ENCODE measurements at regions not wholly inside any gene's neighbourhood (a gene's known extent, or its start where the extent isn't known, plus 50 kb on each side); places are given as distances from the start of the nearest gene placed in this dataset.

GRCh38 chr4:151573474-151573873 is 164.5 kb downstream of the FHIP1A start:
- H4K20me1 ChIP-seq (ENCODE audit: insufficient read depth): no peaks in the 10 kb centered on the region
- ATAC-seq (no peak), DNase-seq (ENCODE audit: low read depth, low spot score) (no peak)
- no peaks in the 10 kb centered on the region for H3K36me3 ChIP-seq (ENCODE audit: control insufficient read depth in 1 of 2, insufficient read depth in 2 of 2, low read length in 2 of 2)
- ChIA-PET POLR2A (interaction anchor here (1.2 kb wide), 1 partner anchor 10 kb away, joined by 4 read pairs; no protein-coding TSS in a partner anchor), RAD21 (ENCODE audit: low non-redundant PET in 1 of 2, low total read pairs in 2 of 2, uncharacterized antibody in 2 of 2, unreplicated experiment in 2 of 2) (no interaction called here), CTCF (no interaction called here)
- H3K4me1 ChIP-seq (ENCODE audit: control insufficient read depth in 1 of 2, insufficient read depth in 2 of 2, low read length in 2 of 2): peaks cover 0 to 5% of the 10 kb centered on the region in 2 experiments; a peak in 1 of 4 replicates
- intact Hi-C loops (cut with micrococcal nuclease): no loop called here
- no peak overlapping the region for H3K27ac ChIP-seq (ENCODE audit: low read depth, low read length)
- no peak for TF ChIP-seq ATF3 (IDR thresholded peaks at IDR 0.05)
- TF ChIP-seq TCF7L2 (IDR thresholded peaks at IDR 0.05; ENCODE audit: borderline replicate concordance, extremely low read depth, insufficient read depth, insufficient read length): no peak
- TF ChIP-seq ELF1 (IDR thresholded peaks at IDR 0.05; ENCODE audit: borderline replicate concordance, low read depth): no peak
- no peak for TF ChIP-seq EGR1 (IDR thresholded peaks at IDR 0.05; ENCODE audit: low read depth)
- TF ChIP-seq FOSL1 (IDR thresholded peaks at IDR 0.05; ENCODE audit: low read depth): no peak
- TF ChIP-seq SIN3A (IDR thresholded peaks at IDR 0.05; ENCODE audit: low read depth): no peak
- no peak for TF ChIP-seq SP1 (IDR thresholded peaks at IDR 0.05; ENCODE audit: low read depth)
- no peak for TF ChIP-seq JUND (IDR thresholded peaks at IDR 0.05)
- TF ChIP-seq CBX3 (IDR thresholded peaks at IDR 0.05; ENCODE audit: low read depth): no peak
- TF ChIP-seq EZH2 (IDR thresholded peaks at IDR 0.05): no peak
- H3K4me3 ChIP-seq (replicated peaks in 1 of 2; ENCODE audit: low read depth in 1 of 2, low read length in 2 of 2): no peak overlapping the region
- no peaks in the 10 kb centered on the region for H3K9me2 ChIP-seq (ENCODE audit: insufficient read depth)
- no peaks in the 10 kb centered on the region for H3K27me3 ChIP-seq (ENCODE audit: insufficient read depth, low read length)
- H3K4me2 ChIP-seq (ENCODE audit: low read length): no peak overlapping the region
- H3K79me2 ChIP-seq (ENCODE audit: insufficient read depth, low read length): no peaks in the 10 kb centered on the region
- no peak overlapping the region for H2AFZ ChIP-seq (ENCODE audit: low read depth, low read length, poor library complexity, severe bottlenecking)
- no peaks in the 10 kb centered on the region for H3K9me3 ChIP-seq (ENCODE audit: control insufficient read depth in 1 of 2, insufficient read depth in 1 of 2, low read depth in 1 of 2, low read length in 2 of 2)
- H3K9ac ChIP-seq (ENCODE audit: low read length): no peak overlapping the region
- BruUV-seq (replicated peaks): no TSS peak

GRCh38 chr4:151573945-151574344 is 165.0 kb downstream of the FHIP1A start:
- ChIA-PET CTCF (no interaction called here), RAD21 (ENCODE audit: low non-redundant PET in 1 of 2, low total read pairs in 2 of 2, uncharacterized antibody in 2 of 2, unreplicated experiment in 2 of 2) (no interaction called here), POLR2A (no interaction called here)
- H3K27ac ChIP-seq (ENCODE audit: low read depth, low read length): no peak overlapping the region
- H3K36me3 ChIP-seq (ENCODE audit: control insufficient read depth in 1 of 2, insufficient read depth in 2 of 2, low read length in 2 of 2): no peaks in the 10 kb centered on the region
- no TSS peak for BruUV-seq (replicated peaks)
- ATAC-seq (0 out of 2 replicates have a peak, but pooled peaks have one; percentile 40), DNase-seq (ENCODE audit: low read depth, low spot score) (no peak)
- H3K4me1 ChIP-seq (ENCODE audit: control insufficient read depth in 1 of 2, insufficient read depth in 2 of 2, low read length in 2 of 2): peaks cover 0 to 5% of the 10 kb centered on the region in 2 experiments; a peak in 1 of 4 replicates
- no peaks in the 10 kb centered on the region for H3K9me2 ChIP-seq (ENCODE audit: insufficient read depth)
- H3K9me3 ChIP-seq (ENCODE audit: control insufficient read depth in 1 of 2, insufficient read depth in 1 of 2, low read depth in 1 of 2, low read length in 2 of 2): no peaks in the 10 kb centered on the region
- H4K20me1 ChIP-seq (ENCODE audit: insufficient read depth): no peaks in the 10 kb centered on the region
- no peak overlapping the region for H3K4me3 ChIP-seq (replicated peaks in 1 of 2; ENCODE audit: low read depth in 1 of 2, low read length in 2 of 2)
- no peaks in the 10 kb centered on the region for H3K79me2 ChIP-seq (ENCODE audit: insufficient read depth, low read length)
- no peak overlapping the region for H3K4me2 ChIP-seq (ENCODE audit: low read length)
- H3K9ac ChIP-seq (ENCODE audit: low read length): no peak overlapping the region
- no peaks in the 10 kb centered on the region for H3K27me3 ChIP-seq (ENCODE audit: insufficient read depth, low read length)
- H2AFZ ChIP-seq (ENCODE audit: low read depth, low read length, poor library complexity, severe bottlenecking): no peak overlapping the region
- intact Hi-C loops (cut with micrococcal nuclease): no loop called here
- no peak for TF ChIP-seq CBX3 (IDR thresholded peaks at IDR 0.05; ENCODE audit: low read depth)
- no peak for TF ChIP-seq SIN3A (IDR thresholded peaks at IDR 0.05; ENCODE audit: low read depth)
- no peak for TF ChIP-seq CEBPB (IDR thresholded peaks at IDR 0.05; ENCODE audit: low read depth)
